ENCODE measurements at regions not wholly inside any gene's neighbourhood (a gene's known extent, or its start where the extent isn't known, plus 50 kb on each side); places are given as distances from the start of the nearest gene placed in this dataset.

DNA sequence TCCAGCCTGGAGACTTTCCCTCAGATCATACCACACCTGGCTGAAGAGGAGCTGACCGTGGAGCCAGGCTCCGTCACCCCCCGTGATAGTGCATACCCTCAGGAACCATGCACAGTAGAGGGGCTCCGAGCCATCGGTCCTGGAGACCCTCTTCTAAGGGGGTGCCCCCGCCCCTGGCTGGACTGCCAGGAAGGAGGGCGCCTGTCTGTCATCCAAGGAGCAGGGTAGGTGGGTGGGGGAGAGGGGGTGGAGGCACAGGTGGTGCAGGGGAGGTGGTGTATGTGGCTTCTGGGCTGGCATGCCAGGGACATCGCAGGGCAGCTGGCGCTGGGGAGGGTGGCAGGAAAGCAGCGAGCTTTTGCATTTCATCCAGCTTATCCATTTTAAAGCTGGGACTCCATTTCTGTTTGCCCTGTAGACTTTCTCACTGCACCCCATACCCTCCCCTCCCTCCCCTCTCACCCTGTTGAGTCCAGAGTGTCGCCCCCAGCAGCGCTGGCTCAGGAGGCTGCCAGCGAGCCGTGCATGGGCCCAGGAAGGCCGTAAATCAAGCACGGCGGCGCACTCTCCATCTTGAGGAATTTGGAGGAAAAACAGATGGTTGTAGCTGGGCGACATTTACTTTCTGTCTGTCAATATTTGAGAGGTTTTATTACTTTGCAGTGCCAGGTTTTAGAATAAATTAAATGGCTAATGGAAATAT is 56.2 kb upstream of the HS6ST1 start:
- peaks cover 23% of the 10 kb centered on the region for H3K4me1 ChIP-seq (replicated peaks)
- H3K27ac ChIP-seq = peak overlapping the region; percentile 45 to 70
- intact Hi-C loops (cut with DNase I) = no loop called here
- no peaks in the 10 kb centered on the region for H3K36me3 ChIP-seq
- peak; percentile 45 for DNase-seq (ENCODE audit: low spot score)
- WGBS = 34% methylated on average over 19 of the region's 19 CpGs
- no peaks in the 10 kb centered on the region for H3K27me3 ChIP-seq (replicated peaks; ENCODE audit: insufficient read depth)
- TF ChIP-seq POLR2A (IDR thresholded peaks at IDR 0.05) = no peak
- no peak for TF ChIP-seq POLR2AphosphoS5 (IDR thresholded peaks at IDR 0.05)
- TF ChIP-seq CTCF (IDR thresholded peaks at IDR 0.05) = no peak
- no peaks in the 10 kb centered on the region for H3K9me3 ChIP-seq
- no peak overlapping the region for H3K4me3 ChIP-seq

GRCh38 chr2:128375454-128375853 is 56.8 kb upstream of the HS6ST1 start:
- Histone ChIP-seq H3K27ac (peak overlapping the region; percentile 65 to 70), H3K4me3 (no peak overlapping the region), H3K9me3 (no peaks in the 10 kb centered on the region), H3K36me3 (no peaks in the 10 kb centered on the region), H3K27me3 (replicated peaks; ENCODE audit: insufficient read depth) (no peaks in the 10 kb centered on the region), H3K4me1 (replicated peaks) (peaks cover 25% of the 10 kb centered on the region)
- TF ChIP-seq POLR2AphosphoS5 (IDR thresholded peaks at IDR 0.05) (peak; percentile 63), CTCF (IDR thresholded peaks at IDR 0.05) (no peak)
- WGBS = 12% methylated on average over 6 of the region's 7 CpGs
- peak; percentile 82 for DNase-seq (ENCODE audit: low spot score)
- intact Hi-C loops (cut with DNase I) = no loop called here

DNA sequence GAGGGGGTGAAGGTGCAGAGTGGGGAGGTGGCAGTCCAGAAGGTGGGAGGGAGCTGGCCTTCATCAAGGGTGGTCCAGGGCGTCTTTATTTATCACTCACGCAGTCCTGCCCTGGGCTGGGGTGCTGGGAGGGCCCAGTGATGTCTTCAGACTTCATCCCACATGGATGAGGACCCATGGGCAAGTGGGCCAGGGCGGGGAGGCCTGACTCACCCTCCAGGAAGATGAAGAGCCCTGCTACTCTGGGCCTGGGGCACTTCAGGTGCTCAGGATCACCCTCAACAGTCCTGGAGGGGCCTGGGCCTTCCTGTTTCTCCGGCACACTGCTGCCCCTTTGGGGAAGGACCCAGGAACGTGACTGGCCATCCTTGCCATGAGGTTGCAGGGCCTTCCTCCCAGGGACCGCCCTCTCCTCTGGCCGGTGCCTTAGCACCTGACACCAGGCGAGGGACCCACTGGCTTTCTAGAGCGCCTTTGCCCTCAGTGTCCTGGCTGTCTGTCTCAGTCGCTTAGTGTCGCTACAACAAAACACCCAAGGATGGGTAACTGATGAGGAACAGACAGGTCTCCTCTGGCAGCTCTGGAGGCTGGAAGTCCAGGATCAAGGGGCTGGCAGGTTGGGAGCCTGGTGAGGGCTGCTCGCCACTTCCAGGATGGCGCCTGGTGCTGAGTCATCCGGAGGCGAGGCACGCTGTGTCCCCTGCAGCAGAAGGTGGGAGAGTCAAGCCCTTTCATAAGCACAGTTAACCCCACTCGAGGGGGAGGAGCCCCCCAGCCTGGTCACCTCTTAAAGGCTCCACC is 57.8 kb upstream of the HS6ST1 start:
- Histone ChIP-seq H3K4me3 (no peak overlapping the region), H3K27me3 (replicated peaks; ENCODE audit: insufficient read depth) (no peaks in the 10 kb centered on the region), H3K9me3 (no peaks in the 10 kb centered on the region), H3K36me3 (no peaks in the 10 kb centered on the region), H3K4me1 (replicated peaks) (peaks cover 25% of the 10 kb centered on the region), H3K27ac (peak overlapping the region; percentile 65 to 70)
- TF ChIP-seq POLR2AphosphoS5 (IDR thresholded peaks at IDR 0.05) = no peak
- TF ChIP-seq POLR2A (IDR thresholded peaks at IDR 0.05) = no peak
- WGBS = 94% methylated on average over 17 of the region's 17 CpGs
- intact Hi-C loops (cut with DNase I) = no loop called here
- DNase-seq (ENCODE audit: low spot score) = no peak

- Histone ChIP-seq H3K9me3 (no peaks in the 10 kb centered on the region), H3K36me3 (no peaks in the 10 kb centered on the region), H3K27ac (peak overlapping the region; percentile 10 to 70), H3K27me3 (replicated peaks; ENCODE audit: insufficient read depth) (no peaks in the 10 kb centered on the region), H3K4me3 (no peak overlapping the region), H3K4me1 (replicated peaks) (peaks cover 25% of the 10 kb centered on the region)
- intact Hi-C loops (cut with DNase I) = no loop called here
- WGBS = 87% methylated on average over 16 of the region's 16 CpGs
- no peak for DNase-seq (ENCODE audit: low spot score)
- TF ChIP-seq POLR2A (IDR thresholded peaks at IDR 0.05) (no peak), POLR2AphosphoS5 (IDR thresholded peaks at IDR 0.05) (no peak), CTCF (IDR thresholded peaks at IDR 0.05) (no peak)
These were observed 58.6 kb upstream of the HS6ST1 start for GRCh38 chr2:128377071-128377910.

All from prostate gland (tissue), 2 donors.